ENCODE measurements at regions not wholly inside any gene's neighbourhood (a gene's known extent, or its start where the extent isn't known, plus 50 kb on each side); places are given as distances from the start of the nearest gene placed in this dataset.
"Not testable (repeated sequence)": the region's sequence is repeated elsewhere in the genome, so short reads cannot be mapped to it uniquely, and the experiment has no call there.

- H3K9me3 ChIP-seq: no peaks in the 10 kb centered on the region
- no peak overlapping the region for H3K4me3 ChIP-seq
- TF ChIP-seq CTCF (IDR thresholded peaks at IDR 0.05): no peak
Measured at GRCh38 chr14:45799511-45799910, 546.5 kb upstream of the MIS18BP1 start.

GRCh38 chr14:45798659-45799058 is 545.7 kb upstream of the MIS18BP1 start:
- no peaks in the 10 kb centered on the region for H3K27me3 ChIP-seq
- no peaks in the 10 kb centered on the region for H3K36me3 ChIP-seq
- no peak overlapping the region for H3K27ac ChIP-seq
- H3K4me3 ChIP-seq: no peak overlapping the region
- no peaks in the 10 kb centered on the region for H3K9me3 ChIP-seq
- no peak for TF ChIP-seq CTCF (IDR thresholded peaks at IDR 0.05)
- no peak for DNase-seq (ENCODE audit: low spot score in 2 of 2)
- no peaks in the 10 kb centered on the region for H3K4me1 ChIP-seq
- intact Hi-C loops (cut with DNase I): no loop called here

More at GRCh38 chr14:45799511-45799910, 546.5 kb upstream of the MIS18BP1 start:
- H3K4me1 ChIP-seq: no peaks in the 10 kb centered on the region
- H3K27me3 ChIP-seq: no peaks in the 10 kb centered on the region
- H3K27ac ChIP-seq: no peak overlapping the region
- no peak for DNase-seq (ENCODE audit: low spot score in 2 of 2)
- intact Hi-C loops (cut with DNase I): no loop called here
- H3K36me3 ChIP-seq: no peaks in the 10 kb centered on the region

GRCh38 chr14:45796006-45796405 is 543.0 kb upstream of the MIS18BP1 start:
- H3K9me3 ChIP-seq; intact Hi-C loops (cut with DNase I); H3K27me3 ChIP-seq; H3K4me1 ChIP-seq; H3K36me3 ChIP-seq; H3K4me3 ChIP-seq; DNase-seq (ENCODE audit: low spot score in 2 of 2); H3K27ac ChIP-seq: not testable (repeated sequence)

GRCh38 chr14:45793081-45793480 is 540.1 kb upstream of the MIS18BP1 start:
- intact Hi-C loops (cut with DNase I): no loop called here
- TF ChIP-seq CTCF (IDR thresholded peaks at IDR 0.05): no peak
- Histone ChIP-seq H3K4me1 (no peaks in the 10 kb centered on the region), H3K9me3 (no peaks in the 10 kb centered on the region), H3K36me3 (no peaks in the 10 kb centered on the region), H3K27me3 (no peaks in the 10 kb centered on the region), H3K27ac (no peak overlapping the region), H3K4me3 (no peak overlapping the region)
- no peak for DNase-seq (ENCODE audit: low spot score in 2 of 2)

- TF ChIP-seq CTCF (IDR thresholded peaks at IDR 0.05): no peak
- intact Hi-C loops (cut with DNase I): no loop called here
- Histone ChIP-seq H3K27me3 (no peaks in the 10 kb centered on the region), H3K9me3 (peaks cover 5 to 10% of the 10 kb centered on the region in 2 donors), H3K4me3 (no peak overlapping the region), H3K27ac (no peak overlapping the region), H3K36me3 (no peaks in the 10 kb centered on the region), H3K4me1 (no peaks in the 10 kb centered on the region)
- DNase-seq (ENCODE audit: low spot score in 2 of 2): no peak
Measured at GRCh38 chr14:45790293-45790692, 537.3 kb upstream of the MIS18BP1 start.

- Histone ChIP-seq H3K27me3 (no peaks in the 10 kb centered on the region), H3K4me1 (no peaks in the 10 kb centered on the region), H3K4me3 (no peak overlapping the region), H3K9me3 (peaks cover 5 to 14% of the 10 kb centered on the region in 2 donors), H3K36me3 (no peaks in the 10 kb centered on the region), H3K27ac (no peak overlapping the region)
- no peak for DNase-seq (ENCODE audit: low spot score in 2 of 2)
- intact Hi-C loops (cut with DNase I): no loop called here
- TF ChIP-seq CTCF (IDR thresholded peaks at IDR 0.05): no peak
Measured at GRCh38 chr14:45787167-45787566, 534.2 kb upstream of the MIS18BP1 start.
